ENCODE measurements at regions not wholly inside any gene's neighbourhood (a gene's known extent, or its start where the extent isn't known, plus 50 kb on each side); places are given as distances from the start of the nearest gene placed in this dataset.
A peak's percentile ranks its signal among the peaks of the same experiment; 100 is the strongest.

DNA sequence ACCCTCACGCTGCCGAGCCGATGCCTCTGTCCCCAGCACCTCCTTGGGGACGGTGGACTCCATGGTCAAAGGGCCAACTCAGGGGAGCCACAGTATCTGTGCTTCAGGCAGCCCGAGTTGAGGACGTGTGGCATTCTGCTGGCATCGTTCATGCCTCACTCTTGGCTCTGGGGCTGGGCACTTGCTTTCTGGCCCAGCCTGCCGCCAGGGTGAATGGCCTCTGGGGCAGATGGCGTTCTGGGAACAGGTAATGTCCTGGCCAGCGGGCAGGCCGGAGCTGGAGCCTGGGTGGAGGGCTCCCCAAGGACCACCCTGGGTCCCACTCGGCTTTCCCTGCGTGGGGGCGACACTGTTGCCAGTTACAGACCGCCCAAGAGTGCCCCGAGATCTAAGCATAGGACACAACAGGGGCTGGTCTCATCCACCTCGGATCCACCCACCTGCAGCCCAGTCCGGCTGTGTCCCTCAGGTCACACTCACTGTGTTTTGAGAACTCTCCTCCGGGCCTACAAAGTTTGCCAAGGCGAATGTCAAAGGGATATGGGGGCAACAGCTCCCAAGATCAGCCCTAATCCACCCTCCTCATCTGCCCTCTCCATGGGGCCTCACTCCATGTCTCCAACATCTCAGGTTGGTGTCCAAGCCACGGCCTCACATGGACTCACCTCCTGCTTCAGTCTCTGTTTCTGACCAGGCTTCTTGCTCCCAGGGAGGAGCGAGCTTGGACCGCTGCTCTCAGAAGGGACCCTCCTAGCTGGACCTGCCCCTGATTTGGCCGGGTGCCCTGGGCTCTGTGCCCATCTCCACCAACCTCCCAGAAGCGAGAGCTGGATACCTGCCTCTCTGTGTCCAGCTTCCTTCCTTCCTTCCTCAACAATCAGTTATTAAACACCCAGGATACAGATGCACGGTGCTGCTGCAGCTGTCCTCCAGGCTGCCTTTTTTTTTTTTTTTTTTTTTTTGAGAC is 60.8 kb downstream of the TMEM235 start:
- intact Hi-C loops (cut with DNase I) = loop anchor here (5.0 kb wide), 2 partner anchors 70 to 130 kb away; partner anchors contain the start of gene SOCS3 (in 1 of the 2)
- Histone ChIP-seq H3K27me3 (no peaks in the 10 kb centered on the region), H3K36me3 (replicated peaks in 1 of 2) (no peaks in the 10 kb centered on the region), H3K27ac (no peak overlapping the region), H3K4me1 (replicated peaks in 1 of 2) (no peaks in the 10 kb centered on the region), H3K9me3 (replicated peaks in 1 of 3) (no peaks in the 10 kb centered on the region), H3K4me3 (no peak overlapping the region)
- DNase-seq = peak in 1 of 7 donors; percentile 13
- TF ChIP-seq, protein P1, sequence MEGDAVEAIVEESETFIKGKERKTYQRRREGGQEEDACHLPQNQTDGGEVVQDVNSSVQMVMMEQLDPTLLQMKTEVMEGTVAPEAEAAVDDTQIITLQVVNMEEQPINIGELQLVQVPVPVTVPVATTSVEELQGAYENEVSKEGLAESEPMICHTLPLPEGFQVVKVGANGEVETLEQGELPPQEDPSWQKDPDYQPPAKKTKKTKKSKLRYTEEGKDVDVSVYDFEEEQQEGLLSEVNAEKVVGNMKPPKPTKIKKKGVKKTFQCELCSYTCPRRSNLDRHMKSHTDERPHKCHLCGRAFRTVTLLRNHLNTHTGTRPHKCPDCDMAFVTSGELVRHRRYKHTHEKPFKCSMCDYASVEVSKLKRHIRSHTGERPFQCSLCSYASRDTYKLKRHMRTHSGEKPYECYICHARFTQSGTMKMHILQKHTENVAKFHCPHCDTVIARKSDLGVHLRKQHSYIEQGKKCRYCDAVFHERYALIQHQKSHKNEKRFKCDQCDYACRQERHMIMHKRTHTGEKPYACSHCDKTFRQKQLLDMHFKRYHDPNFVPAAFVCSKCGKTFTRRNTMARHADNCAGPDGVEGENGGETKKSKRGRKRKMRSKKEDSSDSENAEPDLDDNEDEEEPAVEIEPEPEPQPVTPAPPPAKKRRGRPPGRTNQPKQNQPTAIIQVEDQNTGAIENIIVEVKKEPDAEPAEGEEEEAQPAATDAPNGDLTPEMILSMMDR (IDR thresholded peaks at IDR 0.05) = no peak
- TF ChIP-seq POLR2A (IDR thresholded peaks at IDR 0.05) = no peak
- 77 to 90% (median 83%) methylated on average over 17 to 26 of the region's 26 CpGs for WGBS, 4 donors

DNA sequence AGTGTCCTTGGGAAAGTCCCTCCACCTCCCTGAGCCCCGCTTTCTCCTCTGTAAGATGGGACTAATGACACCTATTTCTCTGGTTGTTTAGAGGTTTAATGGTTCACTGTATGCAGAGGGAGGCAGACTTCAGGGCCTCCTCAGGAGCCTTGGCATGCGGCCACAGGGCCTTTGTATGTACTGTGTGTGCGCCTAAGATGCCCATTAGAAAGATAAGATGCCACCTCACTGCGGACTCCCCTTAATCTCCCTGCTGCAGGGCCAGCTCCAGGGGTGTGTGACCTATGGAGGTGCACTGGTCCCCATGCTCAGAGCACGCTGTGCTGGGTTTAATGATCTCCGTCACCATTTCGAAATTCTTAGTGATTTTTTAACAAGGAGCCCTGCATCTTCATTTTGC is 59.3 kb downstream of the TMEM235 start:
- H3K9me3 ChIP-seq (replicated peaks in 1 of 3) = no peaks in the 10 kb centered on the region
- intact Hi-C loops (cut with DNase I) = loop anchor here (5.0 kb wide), 2 partner anchors 72 to 132 kb away; partner anchors contain the start of gene SOCS3 (in 1 of the 2)
- H3K27me3 ChIP-seq = no peaks in the 10 kb centered on the region
- DNase-seq = no peak
- no peak for TF ChIP-seq POLR2A (IDR thresholded peaks at IDR 0.05)
- TF ChIP-seq, protein P1 (IDR thresholded peaks at IDR 0.05) = no peak
- no peaks in the 10 kb centered on the region for H3K36me3 ChIP-seq (replicated peaks in 1 of 2)
- 78 to 98% (median 86%) methylated on average over 4 to 7 of the region's 7 CpGs for WGBS, 4 donors
- no peak overlapping the region for H3K27ac ChIP-seq
- no peak overlapping the region for H3K4me3 ChIP-seq
- H3K4me1 ChIP-seq (replicated peaks in 1 of 2) = no peaks in the 10 kb centered on the region

Data from adrenal gland (tissue), 9 donors.